Liver (tissue), 3 donors: ENCODE measurements at regions not wholly inside any gene's neighbourhood (a gene's known extent, or its start where the extent isn't known, plus 50 kb on each side); places are given as distances from the start of the nearest gene placed in this dataset.

ENCODE experiments used
- ATF3 ChIP-seq: IDR thresholded peaks from 2 replicates; pipeline ENCODE4 v1.6.1; 2016; ENCODE audit warnings: antibody characterized with exemption
- CTCF ChIP-seq: fragments of 150-350 bp; IDR thresholded peaks from 2 replicates; pipeline ENCODE4 v1.5.1; 2017; ENCODE audit warnings: improper control_type of control experiment, low read depth, low read length; ENCODE audit not compliant: missing input control
- GABPA ChIP-seq, 2 donors: IDR thresholded peaks in 1 of 2; conservative IDR thresholded peaks in 1 of 2; 2 replicates each; pipeline ENCODE4 v1.6.1; 2016; ENCODE audit warnings: antibody characterized with exemption in 2 of 2, mild to moderate bottlenecking in 1 of 2, moderate library complexity in 1 of 2
- JUND ChIP-seq, 2 donors: IDR thresholded peaks; 2 replicates each; pipeline ENCODE4 v1.6.1; 2016; ENCODE audit warnings: antibody characterized with exemption in 2 of 2
- MAX ChIP-seq: IDR thresholded peaks from 2 replicates; pipeline ENCODE4 v1.6.1; 2016; ENCODE audit warnings: antibody characterized with exemption
- RAD21 ChIP-seq, 2 donors: IDR thresholded peaks; 2 replicates each; pipeline ENCODE4 v1.6.1; 2016; ENCODE audit warnings: antibody characterized with exemption in 2 of 2, mild to moderate bottlenecking in 2 of 2
- REST ChIP-seq: IDR thresholded peaks from 2 replicates; pipeline ENCODE4 v1.6.1; 2016; ENCODE audit warnings: antibody characterized with exemption, mild to moderate bottlenecking
- RXRA ChIP-seq, 2 donors: IDR thresholded peaks; 2 replicates each; pipeline ENCODE4 v1.6.1; 2017 to 2018; ENCODE audit warnings: antibody characterized with exemption in 2 of 2, mild to moderate bottlenecking in 1 of 2
- TAF1 ChIP-seq: conservative IDR thresholded peaks from 2 replicates; pipeline ENCODE4 v1.6.1; 2016; ENCODE audit warnings: antibody characterized with exemption, mild to moderate bottlenecking
- ZBTB33 ChIP-seq: IDR thresholded peaks from 2 replicates; pipeline ENCODE4 v1.6.1; 2016; ENCODE audit warnings: antibody characterized with exemption
- donor health status: healthy.
- donor health status: healthy.

GRCh38 chr4:147220833-147221232 is 260.1 kb upstream of the EDNRA start:
- TF ChIP-seq CTCF, result no peak
- TF ChIP-seq REST, result no peak
- no peak for TF ChIP-seq TAF1
- TF ChIP-seq RAD21 (IDR thresholded peaks at IDR 0.05), result no peak
- TF ChIP-seq GABPA (IDR thresholded peaks at IDR 0.05 in 1 of 2, conservative IDR thresholded peaks at IDR 0.05 in 1 of 2), result no peak
- TF ChIP-seq ZBTB33, result no peak
- no peak for TF ChIP-seq MAX
- no peak for TF ChIP-seq JUND (IDR thresholded peaks at IDR 0.05)
- no peak for TF ChIP-seq ATF3
- no peak for TF ChIP-seq RXRA (IDR thresholded peaks at IDR 0.05)
